Astrocyte (in vitro differentiated cells and primary cell): ENCODE measurements at regions not wholly inside any gene's neighbourhood (a gene's known extent, or its start where the extent isn't known, plus 50 kb on each side); places are given as distances from the start of the nearest gene placed in this dataset.

Experiments
- CTCF ChIP-seq: IDR thresholded peaks from 2 replicates; pipeline ENCODE4 v1.5.1; 2011; ENCODE audit warnings: low read depth, mild to moderate bottlenecking, inconsistent platforms, low read length, moderate library complexity; ENCODE audit not compliant: insufficient read depth
- EZH2 ChIP-seq: IDR thresholded peaks from 2 replicates; pipeline ENCODE4 v1.6.1; 2012; ENCODE audit warnings: mild to moderate bottlenecking, low read length, inconsistent platforms; ENCODE audit not compliant: insufficient read depth

- no peak for TF ChIP-seq EZH2
- no peak for TF ChIP-seq CTCF
Measured at GRCh38 chr2:236940916-236941520, 144.7 kb upstream of the COPS8 start.
